ENCODE measurements at regions not wholly inside any gene's neighbourhood (a gene's known extent, or its start where the extent isn't known, plus 50 kb on each side); places are given as distances from the start of the nearest gene placed in this dataset.

DNA sequence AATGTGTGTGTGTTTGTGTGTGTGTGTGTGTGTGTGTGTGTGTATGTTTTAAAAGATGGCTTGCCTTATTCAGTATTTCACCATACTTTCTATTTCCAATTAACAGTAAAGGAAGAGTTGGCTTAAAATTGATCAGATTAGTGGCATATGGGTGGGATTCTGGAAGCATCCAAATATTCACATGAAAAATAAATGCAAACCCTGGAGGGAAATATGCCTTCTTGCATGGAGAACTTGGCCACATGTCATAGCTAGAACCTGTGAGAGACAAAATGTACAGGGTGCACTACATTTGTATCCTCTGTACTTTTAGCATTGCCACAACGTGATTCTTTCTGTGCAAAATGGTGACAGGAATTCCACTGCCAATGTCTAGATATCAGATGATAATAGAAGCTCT lies 589.6 kb downstream of the ZNF674 start:
- H4K91ac ChIP-seq (ENCODE audit: insufficient read length, low read depth, low read length) = no peak overlapping the region
- no peaks in the 10 kb centered on the region for H3K79me1 ChIP-seq (ENCODE audit: insufficient read depth, low read depth, low read length, poor library complexity, severe bottlenecking)
- TF ChIP-seq, protein P1, sequence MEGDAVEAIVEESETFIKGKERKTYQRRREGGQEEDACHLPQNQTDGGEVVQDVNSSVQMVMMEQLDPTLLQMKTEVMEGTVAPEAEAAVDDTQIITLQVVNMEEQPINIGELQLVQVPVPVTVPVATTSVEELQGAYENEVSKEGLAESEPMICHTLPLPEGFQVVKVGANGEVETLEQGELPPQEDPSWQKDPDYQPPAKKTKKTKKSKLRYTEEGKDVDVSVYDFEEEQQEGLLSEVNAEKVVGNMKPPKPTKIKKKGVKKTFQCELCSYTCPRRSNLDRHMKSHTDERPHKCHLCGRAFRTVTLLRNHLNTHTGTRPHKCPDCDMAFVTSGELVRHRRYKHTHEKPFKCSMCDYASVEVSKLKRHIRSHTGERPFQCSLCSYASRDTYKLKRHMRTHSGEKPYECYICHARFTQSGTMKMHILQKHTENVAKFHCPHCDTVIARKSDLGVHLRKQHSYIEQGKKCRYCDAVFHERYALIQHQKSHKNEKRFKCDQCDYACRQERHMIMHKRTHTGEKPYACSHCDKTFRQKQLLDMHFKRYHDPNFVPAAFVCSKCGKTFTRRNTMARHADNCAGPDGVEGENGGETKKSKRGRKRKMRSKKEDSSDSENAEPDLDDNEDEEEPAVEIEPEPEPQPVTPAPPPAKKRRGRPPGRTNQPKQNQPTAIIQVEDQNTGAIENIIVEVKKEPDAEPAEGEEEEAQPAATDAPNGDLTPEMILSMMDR (conservative IDR thresholded peaks at IDR 0.05) = no peak
- Mint-ChIP-seq H3K4me3 (no peak overlapping the region), H3K4me1 (peaks cover 4 to 5% of the 10 kb centered on the region in 2 experiments; a peak in 3 of 4 replicates), H3K27ac (no peak overlapping the region), H3K36me3 (ENCODE audit: insufficient read depth in 1 of 3, low read depth in 3 of 3) (peaks cover 4 to 15% (median 8%) of the 10 kb centered on the region in 3 experiments; a peak in 5 of 7 replicates), H3K27me3 (ENCODE audit: low read depth) (no peaks in the 10 kb centered on the region; the same call in 1 of the 2 replicates), H3K9me3 (peaks cover 55 to 81% of the 10 kb centered on the region in 2 experiments)
- no peak overlapping the region for H2BK120ac ChIP-seq (ENCODE audit: low read depth, low read length, poor library complexity, severe bottlenecking)
- no peak overlapping the region for H3K9ac ChIP-seq (ENCODE audit: extremely low read depth, insufficient read length, low read length)
- no peak overlapping the region for H2AK5ac ChIP-seq (ENCODE audit: insufficient read length, low read length)
- H3K9me3 ChIP-seq (ENCODE audit: control insufficient read depth, low read depth, low read length) = no peaks in the 10 kb centered on the region
- H4K8ac ChIP-seq (replicated peaks; ENCODE audit: insufficient read length, low read depth, low read length) = no peak overlapping the region
- no peaks in the 10 kb centered on the region for H4K20me1 ChIP-seq (ENCODE audit: control insufficient read depth, insufficient read depth, insufficient read length)
- no peak overlapping the region for H2BK5ac ChIP-seq (ENCODE audit: insufficient read length, low read length)
- H3K79me2 ChIP-seq (ENCODE audit: insufficient read depth, low read length) = no peaks in the 10 kb centered on the region
- no peak overlapping the region for H2AFZ ChIP-seq (ENCODE audit: low read length)
- H2BK20ac ChIP-seq (ENCODE audit: low read depth, low read length, poor library complexity, severe bottlenecking) = no peak overlapping the region
- no peak overlapping the region for H3K56ac ChIP-seq (ENCODE audit: insufficient read length, low read depth, low read length)
- no peak overlapping the region for H4K5ac ChIP-seq (ENCODE audit: insufficient read length, low read depth, low read length)
- no peak overlapping the region for H3K27ac ChIP-seq (ENCODE audit: insufficient read length, low read depth, low read length)
- WGBS (ENCODE audit: extremely low coverage, insufficient read length, low lambda C conversion rate) = no CpG with 5 or more reads among the region's 1 CpG
- no peak overlapping the region for H3K14ac ChIP-seq (ENCODE audit: insufficient read depth, low read length)
- H2BK12ac ChIP-seq (ENCODE audit: insufficient read length, low read depth, low read length) = no peak overlapping the region
- H3K23me2 ChIP-seq (ENCODE audit: insufficient read length, low read depth, low read length, poor library complexity, severe bottlenecking) = no peaks in the 10 kb centered on the region
- no peak overlapping the region for H2BK15ac ChIP-seq (ENCODE audit: low read depth, low read length)
- no peak for DNase-seq
- no peaks in the 10 kb centered on the region for H3K27me3 ChIP-seq (ENCODE audit: insufficient read depth, low read length)
- H3K23ac ChIP-seq (ENCODE audit: insufficient read length, low read depth, low read length) = no peak overlapping the region
- 0 out of 2 replicates have a peak, but pooled peaks cover 4% of the 10 kb centered on the region for H3K4me1 ChIP-seq (ENCODE audit: insufficient read depth, low read length)
- H3T11ph ChIP-seq (ENCODE audit: low read length) = no peak overlapping the region
- H3K18ac ChIP-seq (ENCODE audit: insufficient read length, low read depth, low read length) = no peak overlapping the region
- H3K4ac ChIP-seq (ENCODE audit: low read depth, low read length) = no peak overlapping the region
- H3K4me2 ChIP-seq (ENCODE audit: insufficient read depth, insufficient read length, low read length) = no peak overlapping the region
